ENCODE measurements at regions not wholly inside any gene's neighbourhood (a gene's known extent, or its start where the extent isn't known, plus 50 kb on each side); places are given as distances from the start of the nearest gene placed in this dataset.

GRCh38 chr2:239768031-239768790, 256.9 kb downstream of the NDUFA10 start:
- H3K9me1 ChIP-seq (ENCODE audit: control insufficient read depth, insufficient read depth, low read length), result no peaks in the 10 kb centered on the region
- WGBS (ENCODE audit: insufficient coverage, low coverage, missing lambda C conversion rate), result 0% methylated on average over 15 of the region's 23 CpGs
- H3K27me3 ChIP-seq (ENCODE audit: control insufficient read depth in 2 of 2, insufficient read depth in 2 of 2, low read length in 2 of 2), result peaks cover 0 to 34% of the 10 kb centered on the region in 2 experiments; a peak in 2 of 5 replicates
- H3K4me3 ChIP-seq, result no peak overlapping the region
- no peak overlapping the region for H3K27ac ChIP-seq (ENCODE audit: extremely low read depth, low read depth, low read length)
- H2AFZ ChIP-seq (ENCODE audit: low read depth, low read length), result no peak overlapping the region
- TF ChIP-seq ZHX1 (conservative IDR thresholded peaks at IDR 0.05; ENCODE audit: low read length), result no peak
- TF ChIP-seq ZNF316 (IDR thresholded peaks at IDR 0.05), result no peak
- TF ChIP-seq POU5F1 (IDR thresholded peaks at IDR 0.05; ENCODE audit: borderline replicate concordance, low read depth, low read length, partially characterized antibody), result no peak
- no peak for TF ChIP-seq ZSCAN29 (IDR thresholded peaks at IDR 0.05)
- BruUV-seq (replicated peaks), result no TSS peak
- in situ Hi-C loops (cut with MboI) (no loop called here), intact Hi-C loops (cut with micrococcal nuclease) (no loop called here)
- H3K9me3 ChIP-seq (replicated peaks; ENCODE audit: control insufficient read depth, insufficient read depth, low read depth, low read length), result no peaks in the 10 kb centered on the region
- no peak overlapping the region for H3K4me2 ChIP-seq (ENCODE audit: insufficient read depth, low read length)
- no peak overlapping the region for H3K9ac ChIP-seq (ENCODE audit: insufficient read depth in 1 of 2, low read depth in 2 of 2, low read length in 2 of 2)
- FAIRE-seq, result no peak
- no peaks in the 10 kb centered on the region for H3K79me2 ChIP-seq (ENCODE audit: control insufficient read depth, insufficient read depth, low read length)
- CTCF ChIA-PET (ENCODE audit: low intra/inter-chr PET ratio), result no interaction called here
- H4K20me1 ChIP-seq (replicated peaks; ENCODE audit: control insufficient read depth, insufficient read depth, low read length), result no peaks in the 10 kb centered on the region; the same call in 1 of the 2 replicates
- no peak for ATAC-seq
- DNase-seq (ENCODE audit: extremely low read depth in 1 of 4, low spot score in 3 of 4), result no peak
- no peaks in the 10 kb centered on the region for H3K4me1 ChIP-seq (replicated peaks in 1 of 2; ENCODE audit: control insufficient read depth in 2 of 2, insufficient read depth in 2 of 2, low read length in 2 of 2)
- no peaks in the 10 kb centered on the region for H3K36me3 ChIP-seq (ENCODE audit: control insufficient read depth, insufficient read depth, low read length)
- POLR2A ChIA-PET, result no interaction called here
